GM18868 (cell line): ENCODE measurements at regions not wholly inside any gene's neighbourhood (a gene's known extent, or its start where the extent isn't known, plus 50 kb on each side); places are given as distances from the start of the nearest gene placed in this dataset.
"Not testable (repeated sequence)": the region's sequence is repeated elsewhere in the genome, so short reads cannot be mapped to it uniquely, and the experiment has no call there.

Source experiments
- ATAC-seq: cut with Tn5 transposase; IDR thresholded peaks from one replicate; pipeline ENCODE4 v1.9.1; 2021; ENCODE audit warnings: mild to moderate bottlenecking, moderate library complexity; ENCODE audit not compliant: unreplicated experiment

GRCh38 chr14:86943391-86944365 is 1049.3 kb downstream of the GALC start:
- ATAC-seq: no peak

GRCh38 chr14:86942936-86943335 is 1050.0 kb downstream of the GALC start:
- no peak for ATAC-seq

- ATAC-seq: no peak
Observed at GRCh38 chr14:86940106-86940505, 1052.9 kb downstream of the GALC start.

- ATAC-seq: no peak
Observed at GRCh38 chr14:86938320-86938719, 1054.7 kb downstream of the GALC start.

GRCh38 chr14:86936556-86936955 is 1056.4 kb downstream of the GALC start:
- no peak for ATAC-seq

GRCh38 chr14:86935241-86935885 is 1057.6 kb downstream of the GALC start:
- no peak for ATAC-seq

- no peak for ATAC-seq
Observed at GRCh38 chr14:86933958-86934595, 1058.9 kb downstream of the GALC start.

GRCh38 chr14:86933460-86933859 is 1059.5 kb downstream of the GALC start:
- ATAC-seq: no peak

- ATAC-seq: no peak
Observed at GRCh38 chr14:86915406-86915805, 1077.6 kb downstream of the GALC start.

- ATAC-seq: no peak
Observed at GRCh38 chr14:86912709-86913108, 1080.3 kb downstream of the GALC start.

GRCh38 chr14:86911486-86911885 is 1081.5 kb downstream of the GALC start:
- ATAC-seq: no peak

- ATAC-seq: not testable (repeated sequence)
Observed at GRCh38 chr14:86905386-86905926, 1087.5 kb downstream of the GALC start.

GRCh38 chr14:86902176-86902950 is 1090.6 kb downstream of the GALC start:
- ATAC-seq: no peak

- ATAC-seq: no peak
Observed at GRCh38 chr14:86897704-86898513, 1095.1 kb downstream of the GALC start.

GRCh38 chr14:86897224-86897623 is 1095.8 kb downstream of the GALC start:
- no peak for ATAC-seq

- no peak for ATAC-seq
Observed at GRCh38 chr14:86896701-86897100, 1096.3 kb downstream of the GALC start.

- no peak for ATAC-seq
Observed at GRCh38 chr14:86892152-86892956, 1100.6 kb downstream of the GALC start.

- no peak for ATAC-seq
Observed at GRCh38 chr14:86885280-86885679, 1107.7 kb downstream of the GALC start.

GRCh38 chr14:86884498-86884897 is 1108.5 kb downstream of the GALC start:
- ATAC-seq: no peak
